ENCODE measurements at regions not wholly inside any gene's neighbourhood (a gene's known extent, or its start where the extent isn't known, plus 50 kb on each side); places are given as distances from the start of the nearest gene placed in this dataset.
"Not testable (repeated sequence)": the region's sequence is repeated elsewhere in the genome, so short reads cannot be mapped to it uniquely, and the experiment has no call there.

DNA sequence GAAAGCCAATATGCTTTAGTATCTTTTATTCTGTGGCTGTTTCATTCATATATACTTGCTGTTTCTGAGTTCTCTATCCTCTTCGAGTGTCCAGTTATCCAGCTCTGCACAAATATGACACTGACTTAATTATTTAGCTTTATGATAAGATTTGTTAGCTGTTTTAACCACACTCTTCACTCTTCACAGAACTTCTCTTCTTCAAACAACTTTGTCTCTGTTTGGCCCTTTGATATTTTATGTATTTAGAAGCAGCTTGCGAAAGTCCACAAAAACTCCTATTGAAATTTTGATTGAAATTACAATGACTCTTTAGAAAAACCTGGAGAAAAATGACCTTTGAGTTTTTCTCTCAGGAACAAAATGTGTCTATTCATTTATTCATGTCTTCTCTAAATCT is 407.0 kb downstream of the CPS1 start:
- no peak for DNase-seq

DNA sequence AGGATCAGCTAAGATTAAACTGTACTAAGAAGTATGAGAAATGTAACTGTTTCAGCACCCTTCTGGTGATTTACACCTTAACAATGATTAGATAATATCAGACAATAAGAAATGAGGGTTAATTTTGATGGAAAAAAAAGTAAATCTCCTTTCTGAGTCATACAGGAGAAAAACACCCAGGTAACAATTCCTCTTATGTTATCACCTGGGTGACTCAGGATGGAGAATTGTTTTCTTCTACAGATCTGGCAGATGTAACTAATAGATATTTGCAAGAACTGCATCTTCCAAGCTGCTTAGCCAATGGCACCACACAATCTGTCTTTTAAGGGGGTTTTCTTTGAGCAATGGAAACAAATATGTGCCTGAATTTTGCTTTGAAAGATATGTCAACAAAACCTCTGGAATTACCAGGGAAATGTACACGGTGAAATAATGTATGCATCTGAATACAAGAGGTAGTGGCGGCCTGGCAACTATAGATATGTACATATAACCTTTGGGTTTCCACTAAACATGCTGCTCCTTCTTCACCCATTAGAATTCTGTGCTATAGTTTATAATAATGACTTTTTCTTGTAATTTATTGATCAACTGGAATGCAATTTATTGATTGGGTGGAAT is 407.9 kb downstream of the CPS1 start:
- no peak for DNase-seq

- DNase-seq: no peak
Measured at GRCh38 chr2:210965472-210965871, 409.1 kb downstream of the CPS1 start.

GRCh38 chr2:210966330-210966729 is 409.9 kb downstream of the CPS1 start:
- no peak for DNase-seq

DNA sequence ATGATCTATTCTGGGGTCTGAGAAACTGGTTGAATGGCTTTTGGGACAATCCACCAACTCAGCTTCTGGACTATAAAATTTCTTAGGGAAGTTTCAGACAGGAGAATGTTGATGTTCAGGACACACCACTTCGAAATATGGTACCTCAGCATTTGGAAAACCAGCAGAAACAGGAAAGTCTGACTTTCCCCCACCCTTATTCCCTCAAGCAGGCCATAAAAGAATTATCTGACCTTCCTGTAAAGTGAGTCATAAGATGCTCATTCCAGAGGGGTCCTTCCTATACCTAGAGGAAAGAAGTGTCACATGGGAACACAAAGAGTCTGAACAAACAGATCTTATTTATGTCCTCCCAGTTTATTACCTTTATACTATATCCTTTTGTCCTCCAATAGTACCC is 415.0 kb downstream of the CPS1 start:
- DNase-seq: no peak

DNA sequence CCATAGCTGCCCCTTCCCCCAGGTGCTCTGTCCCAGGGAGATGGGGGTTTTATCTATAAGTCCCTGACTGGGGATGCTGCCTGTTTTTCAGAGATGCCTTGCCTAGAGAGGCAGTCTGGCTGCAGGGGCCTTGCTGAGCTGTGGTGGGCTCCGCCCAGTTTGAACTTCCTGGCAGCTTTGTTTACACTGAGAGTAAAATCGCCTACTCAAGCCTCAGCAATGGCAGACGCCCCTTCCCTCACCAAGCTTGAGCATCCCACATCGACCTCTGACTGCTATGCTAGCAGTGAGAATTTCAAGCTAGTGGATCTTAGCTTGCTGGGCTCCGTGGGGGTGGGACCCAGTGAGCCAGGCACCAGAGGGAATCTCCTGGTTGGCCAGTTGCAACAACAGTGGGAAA is 430.4 kb downstream of the CPS1 start:
- DNase-seq: not testable (repeated sequence)

DNA sequence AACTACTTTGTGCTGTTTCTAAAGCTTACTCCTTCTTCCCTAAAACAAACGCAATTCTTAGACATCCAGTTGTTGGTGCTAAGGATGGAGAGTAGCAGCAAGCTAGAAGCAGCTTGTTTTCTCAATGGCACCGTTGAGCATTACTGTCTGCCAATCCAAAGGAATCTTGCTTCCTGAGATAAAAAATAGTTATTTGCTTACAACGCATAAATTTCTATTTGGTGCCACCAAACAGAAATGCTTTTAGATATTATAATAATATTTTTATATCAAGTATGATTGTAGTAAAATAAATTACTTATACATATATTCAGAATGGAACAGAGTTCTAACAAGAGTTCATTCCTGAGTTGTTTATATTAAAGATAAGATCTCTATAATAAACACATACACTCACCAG is 434.7 kb downstream of the CPS1 start:
- DNase-seq: no peak

GRCh38 chr2:210994104-210994503 is 437.7 kb downstream of the CPS1 start:
- DNase-seq: no peak

GRCh38 chr2:210997373-210997772 is 441.0 kb downstream of the CPS1 start:
- DNase-seq: no peak

DNA sequence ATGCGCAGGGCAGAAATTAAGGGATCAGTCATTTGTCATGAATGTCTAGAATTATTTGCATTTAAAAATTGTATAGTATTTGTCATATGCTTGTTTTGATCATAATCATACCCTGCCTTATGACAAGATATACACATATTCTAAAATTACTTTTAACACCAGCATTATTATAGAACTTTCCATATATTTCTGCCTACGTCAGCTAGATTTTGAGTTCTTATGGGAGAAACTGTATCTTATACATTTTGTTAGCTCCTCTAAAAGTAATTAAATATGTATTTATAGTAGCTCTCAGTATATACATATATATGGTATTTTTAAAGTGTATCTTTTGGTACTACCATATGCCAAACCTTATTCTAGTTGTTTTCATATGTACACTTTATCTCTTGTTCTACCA is 441.9 kb downstream of the CPS1 start:
- DNase-seq: no peak

DNA sequence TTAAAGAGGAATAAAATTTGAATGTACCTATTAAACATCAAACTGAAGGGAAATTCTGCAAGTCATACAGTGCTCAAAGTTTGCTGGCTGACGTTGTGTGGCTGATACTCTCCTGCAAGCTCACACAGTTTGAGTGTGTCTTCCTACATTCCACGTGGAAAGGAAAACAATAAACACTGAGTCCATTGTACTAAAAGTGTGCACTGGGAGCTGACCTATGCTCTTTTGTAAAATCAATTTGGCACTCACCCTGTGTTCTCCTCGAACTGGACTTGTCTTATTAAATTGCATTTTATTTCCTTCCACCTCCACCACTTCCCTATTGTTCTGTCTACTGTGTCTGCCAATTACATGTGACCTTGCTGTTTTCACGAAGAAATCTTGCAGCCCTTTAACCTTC is 458.0 kb downstream of the CPS1 start:
- no peak for DNase-seq

- DNase-seq: no peak
Measured at GRCh38 chr2:211014906-211015305, 458.5 kb downstream of the CPS1 start.

- not testable (repeated sequence) for DNase-seq
Measured at GRCh38 chr2:211025089-211025488, 468.7 kb downstream of the CPS1 start.

GRCh38 chr2:211026109-211026508 is 469.7 kb downstream of the CPS1 start:
- DNase-seq: no peak

- DNase-seq: no peak
Measured at GRCh38 chr2:211027976-211028375, 471.6 kb downstream of the CPS1 start.

- no peak for DNase-seq
Measured at GRCh38 chr2:211033765-211034164, 477.4 kb downstream of the CPS1 start.

DNA sequence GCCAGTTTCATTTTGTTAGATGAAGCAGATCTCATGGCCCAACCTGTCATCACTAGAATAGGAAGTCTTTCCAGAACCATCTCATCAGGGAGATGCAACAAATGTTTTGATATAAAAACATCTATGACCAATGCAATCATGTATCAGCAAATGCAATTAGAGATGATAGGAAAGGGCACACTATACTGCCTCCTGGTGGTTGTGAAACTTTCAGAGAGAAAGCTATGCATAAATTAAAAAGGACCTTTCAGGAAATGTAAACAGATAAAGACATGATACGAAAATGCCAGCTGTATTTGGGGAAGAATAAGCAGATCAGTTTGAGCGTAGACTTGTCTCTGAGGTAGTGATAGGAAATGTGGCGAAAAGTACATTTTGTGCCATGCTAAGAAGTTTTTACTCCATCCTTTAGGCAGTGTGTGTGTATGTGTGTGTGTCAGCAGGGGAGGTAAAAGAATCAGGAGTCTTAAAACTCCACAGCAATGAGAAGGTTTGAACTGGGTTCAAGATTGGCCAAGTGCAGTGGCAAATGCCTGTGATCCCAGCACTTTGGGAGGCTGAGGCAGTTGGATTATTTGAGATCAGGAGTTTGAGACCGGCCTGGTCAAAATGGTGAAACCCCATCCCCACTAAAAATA is 479.3 kb downstream of the CPS1 start:
- no peak for DNase-seq

GRCh38 chr2:211045025-211045424 is 488.6 kb downstream of the CPS1 start:
- DNase-seq: no peak

DNA sequence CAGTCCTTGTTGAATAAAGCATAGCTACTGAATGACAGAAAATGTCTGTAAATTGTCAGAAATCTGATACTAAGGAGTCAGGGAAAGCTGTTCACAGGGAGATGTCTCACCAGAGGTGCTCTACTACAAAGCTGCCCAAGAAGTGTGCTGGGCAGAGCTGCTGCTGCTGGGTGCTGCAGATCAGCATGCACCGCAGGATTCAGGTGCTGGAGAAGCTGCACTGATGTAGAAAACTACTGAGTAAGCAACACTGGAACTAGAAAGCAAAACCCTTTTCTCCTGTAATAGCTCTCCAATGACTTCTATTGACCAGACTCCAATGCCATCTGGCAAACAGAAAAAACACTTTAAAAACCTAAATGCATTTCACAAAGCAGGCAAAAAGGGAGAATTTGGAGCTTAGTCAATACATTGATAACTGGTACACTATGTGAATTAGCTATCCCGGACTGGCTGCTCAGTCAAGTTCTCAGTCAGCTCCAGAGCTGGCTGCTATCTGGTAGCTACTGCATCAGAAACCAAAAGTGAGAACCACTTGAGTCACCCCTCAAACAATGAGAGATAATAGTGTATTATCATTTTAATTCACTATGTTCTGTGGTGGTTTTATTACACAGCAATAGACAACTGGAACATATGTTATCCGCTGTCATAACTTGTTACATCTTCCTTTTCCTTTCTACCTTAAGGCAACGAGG is 493.1 kb downstream of the CPS1 start:
- no peak for DNase-seq

- DNase-seq: no peak
Measured at GRCh38 chr2:211055438-211055837, 499.0 kb downstream of the CPS1 start.

- no peak for DNase-seq
Measured at GRCh38 chr2:211061612-211062296, 505.4 kb downstream of the CPS1 start.

DNA sequence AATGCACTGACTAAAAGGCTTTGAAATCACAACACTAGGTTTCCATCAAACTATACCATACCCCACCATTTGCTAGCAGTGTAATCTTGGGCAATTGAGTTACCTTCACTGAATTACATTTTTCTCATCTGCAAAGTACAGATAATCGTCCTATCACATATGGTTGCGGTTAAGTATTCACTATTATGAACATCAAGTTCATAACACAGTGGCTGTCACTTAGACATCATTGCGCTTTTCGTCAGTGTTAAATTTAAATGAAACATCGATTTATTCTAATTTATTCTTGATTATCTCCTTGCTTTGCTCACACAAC is 505.9 kb downstream of the CPS1 start:
- DNase-seq: no peak

- DNase-seq: no peak
Measured at GRCh38 chr2:211067029-211067428, 510.6 kb downstream of the CPS1 start.

Measured in CD4-positive, alpha-beta T cell treated with Interleukin-6 for 4 hours (primary cell).